H7 (cell line): ENCODE measurements at regions not wholly inside any gene's neighbourhood (a gene's known extent, or its start where the extent isn't known, plus 50 kb on each side); places are given as distances from the start of the nearest gene placed in this dataset.
"Not testable (repeated sequence)": the region's sequence is repeated elsewhere in the genome, so short reads cannot be mapped to it uniquely, and the experiment has no call there.

ENCODE experiments used
- DNase-seq: peaks from one replicate; pipeline ENCODE4 v3.0.0; 2012
- H3K27me3 ChIP-seq: 2 replicates; pipeline ENCODE4 v1.6.0; 2011; ENCODE audit warnings: mild to moderate bottlenecking, low read length; ENCODE audit not compliant: control insufficient read depth, insufficient read depth
- H3K36me3 ChIP-seq: replicated peaks from 2 replicates; pipeline ENCODE4 v1.5.1; 2011; ENCODE audit warnings: low read length; ENCODE audit not compliant: control insufficient read depth, insufficient read depth
- H3K4me3 ChIP-seq: 2 replicates; pipeline ENCODE4 v1.5.1; 2011; ENCODE audit warnings: low read depth, mild to moderate bottlenecking, control low read depth, low read length, moderate library complexity; ENCODE audit not compliant: insufficient read depth

DNA sequence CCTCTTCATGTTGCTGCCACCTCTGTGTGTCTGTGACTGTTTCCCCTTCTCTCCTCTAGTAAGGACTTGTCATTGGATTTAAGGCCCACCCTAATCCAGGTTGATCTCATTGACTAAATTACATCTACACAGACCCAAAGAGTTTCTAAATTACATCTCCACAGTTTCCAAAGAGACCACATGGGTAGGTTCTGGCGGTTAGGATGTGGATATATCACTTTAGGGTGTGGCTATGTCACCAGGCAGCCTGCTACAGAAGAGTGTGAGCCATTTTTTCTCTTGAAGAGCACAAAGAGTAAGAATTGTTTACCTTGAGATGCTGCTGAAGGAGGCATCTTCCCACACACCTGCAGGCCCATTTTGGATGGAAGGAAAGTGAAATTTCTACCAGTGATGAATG is 128.6 kb downstream of the LAT start:
- not testable (repeated sequence) for DNase-seq, H3K36me3 ChIP-seq, H3K4me3 ChIP-seq, H3K27me3 ChIP-seq

DNA sequence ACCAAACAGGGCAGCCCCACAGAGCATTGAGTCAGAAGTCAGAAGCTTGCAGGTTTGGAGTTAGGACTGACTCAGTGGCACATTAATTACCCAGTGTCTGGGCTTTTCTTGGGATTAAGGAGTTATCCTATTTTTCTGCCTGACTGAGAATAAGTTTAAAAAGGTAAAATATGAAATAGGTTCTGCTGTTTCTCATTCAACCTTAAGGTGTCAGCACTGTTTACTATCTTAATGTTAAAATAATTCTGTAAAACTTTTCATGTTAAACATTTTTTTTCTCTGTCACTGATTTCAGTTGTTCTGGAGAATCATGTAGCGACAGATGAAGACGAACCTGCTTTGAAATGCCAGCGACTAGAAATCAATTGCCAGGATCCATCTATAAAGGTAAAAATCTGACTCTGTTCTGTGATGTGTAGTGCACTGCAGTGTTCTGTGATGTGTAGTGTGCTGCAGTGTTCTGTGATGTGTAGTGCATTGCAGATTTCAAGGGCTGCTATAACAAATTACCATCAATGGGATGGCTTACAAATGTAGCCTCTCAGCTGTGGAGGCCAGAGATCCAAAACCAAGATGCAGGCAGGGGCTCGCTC is 128.0 kb downstream of the LAT start:
- Histone ChIP-seq H3K36me3 (no peaks in the 10 kb centered on the region), H3K27me3 (no peaks in the 10 kb centered on the region)
- DNase-seq = no peak

DNA sequence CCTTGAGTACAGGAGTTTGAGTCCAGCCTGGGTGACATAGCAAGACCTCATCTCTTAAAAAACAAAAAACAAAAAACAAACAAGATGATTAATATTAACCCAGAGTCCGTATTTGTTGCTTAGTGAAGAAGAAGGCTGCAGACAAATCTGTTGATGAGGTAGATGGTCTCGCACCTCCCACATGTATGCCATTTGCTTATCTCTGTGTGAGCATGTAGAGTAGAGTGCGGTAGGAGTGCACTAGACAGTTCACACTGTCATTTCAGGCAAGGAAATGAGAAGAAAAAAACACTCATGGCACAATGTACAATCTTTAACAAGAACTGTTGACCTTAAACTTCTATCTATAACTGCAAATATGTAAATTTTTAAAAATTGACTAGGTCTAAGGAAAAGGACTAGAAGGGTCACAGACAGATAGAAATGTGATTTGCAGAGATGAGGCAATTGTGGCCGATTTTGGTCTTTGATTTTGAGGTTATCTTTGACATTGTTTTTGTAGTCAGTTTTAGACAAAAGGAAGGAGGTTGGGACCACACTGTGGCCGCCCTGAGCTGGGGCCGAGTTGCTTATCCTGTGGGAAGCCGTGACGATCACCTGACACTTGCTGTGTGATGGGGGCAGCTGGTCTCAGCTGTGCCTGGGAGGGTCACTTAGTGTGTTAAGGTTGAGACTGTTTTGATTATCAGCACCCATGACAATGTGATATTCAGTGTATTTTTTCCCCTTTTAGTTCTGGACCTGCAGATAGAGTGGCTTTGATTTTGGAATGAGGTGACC is 127.2 kb downstream of the LAT start:
- not testable (repeated sequence) for H3K27me3 ChIP-seq, H3K36me3 ChIP-seq, H3K4me3 ChIP-seq, DNase-seq

More for the DNA sequence above, 128.0 kb downstream of the LAT start:
- no peak overlapping the region for H3K4me3 ChIP-seq

DNA sequence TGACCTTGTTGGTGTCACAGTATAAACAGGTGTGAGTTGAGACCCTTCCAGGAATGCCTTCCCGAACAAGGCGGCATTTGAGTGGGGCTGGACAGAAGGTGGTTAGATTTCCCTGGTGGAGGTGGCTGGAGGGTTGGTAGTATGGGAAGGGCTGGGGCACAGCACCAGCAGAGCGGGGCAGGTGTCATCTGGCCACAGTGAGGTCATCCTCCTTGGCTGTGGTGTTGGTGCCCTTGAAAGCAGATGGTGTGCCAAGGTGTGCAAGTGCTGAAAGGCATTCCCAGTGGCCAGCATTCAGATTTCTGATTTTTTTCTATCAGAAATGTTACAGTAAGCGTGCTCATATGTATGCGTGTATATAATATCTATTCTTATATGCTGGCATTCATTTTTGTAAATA is 126.6 kb downstream of the LAT start:
- H3K4me3 ChIP-seq = no peak overlapping the region
- H3K36me3 ChIP-seq = no peaks in the 10 kb centered on the region
- DNase-seq = no peak
- H3K27me3 ChIP-seq = no peaks in the 10 kb centered on the region; the same call in 1 of the 2 replicates

DNA sequence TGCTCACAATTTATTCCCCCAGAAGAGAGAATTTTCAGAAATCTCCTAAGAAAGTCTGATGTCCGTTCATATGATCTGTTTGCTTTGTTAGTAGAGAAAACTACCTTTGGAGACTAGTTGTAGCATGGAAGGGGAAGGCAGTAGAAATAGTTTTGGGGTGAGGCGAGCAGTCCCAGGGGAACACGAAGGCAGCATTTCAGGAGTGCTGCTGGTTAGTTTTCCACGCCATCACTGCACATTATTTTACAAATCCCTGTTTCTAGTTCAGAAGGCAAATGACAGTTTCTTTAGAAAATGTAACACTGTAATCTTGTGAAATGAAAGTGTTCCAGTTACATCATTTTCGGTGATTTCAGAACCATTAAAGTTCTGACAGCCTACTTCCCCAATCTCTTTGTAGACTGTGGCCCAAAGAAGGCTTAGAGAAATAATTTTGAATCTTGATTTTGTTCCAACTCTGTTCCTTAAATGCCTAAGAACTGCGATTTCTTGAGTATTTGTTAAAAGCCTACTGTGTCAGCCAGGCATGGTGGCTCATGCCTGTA is 123.8 kb downstream of the LAT start:
- not testable (repeated sequence) for H3K36me3 ChIP-seq, DNase-seq, H3K27me3 ChIP-seq, H3K4me3 ChIP-seq

DNA sequence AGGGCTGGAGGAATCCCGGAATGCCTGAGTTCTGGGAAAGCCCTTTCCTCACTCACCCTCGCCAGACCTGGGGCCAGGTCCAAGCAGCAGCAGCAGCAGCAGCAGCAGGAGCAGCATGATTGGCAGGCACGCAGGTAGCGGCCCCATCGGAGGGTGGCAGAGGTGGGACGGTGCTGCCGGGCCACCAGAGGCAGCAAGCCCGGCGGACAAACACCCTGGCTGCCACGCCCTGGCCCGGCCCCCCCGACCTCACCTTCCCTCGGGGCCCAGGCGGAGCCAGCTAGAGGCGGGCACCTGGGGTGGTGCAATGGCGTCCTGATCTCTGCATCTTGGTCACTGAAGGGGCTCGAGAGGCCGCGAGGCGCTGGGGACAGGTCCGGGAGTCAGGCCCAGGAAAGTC is 122.4 kb downstream of the LAT start:
- peak overlapping the region; percentile 52 for H3K4me3 ChIP-seq
- H3K36me3 ChIP-seq = no peaks in the 10 kb centered on the region
- DNase-seq = peak; percentile 87

DNA sequence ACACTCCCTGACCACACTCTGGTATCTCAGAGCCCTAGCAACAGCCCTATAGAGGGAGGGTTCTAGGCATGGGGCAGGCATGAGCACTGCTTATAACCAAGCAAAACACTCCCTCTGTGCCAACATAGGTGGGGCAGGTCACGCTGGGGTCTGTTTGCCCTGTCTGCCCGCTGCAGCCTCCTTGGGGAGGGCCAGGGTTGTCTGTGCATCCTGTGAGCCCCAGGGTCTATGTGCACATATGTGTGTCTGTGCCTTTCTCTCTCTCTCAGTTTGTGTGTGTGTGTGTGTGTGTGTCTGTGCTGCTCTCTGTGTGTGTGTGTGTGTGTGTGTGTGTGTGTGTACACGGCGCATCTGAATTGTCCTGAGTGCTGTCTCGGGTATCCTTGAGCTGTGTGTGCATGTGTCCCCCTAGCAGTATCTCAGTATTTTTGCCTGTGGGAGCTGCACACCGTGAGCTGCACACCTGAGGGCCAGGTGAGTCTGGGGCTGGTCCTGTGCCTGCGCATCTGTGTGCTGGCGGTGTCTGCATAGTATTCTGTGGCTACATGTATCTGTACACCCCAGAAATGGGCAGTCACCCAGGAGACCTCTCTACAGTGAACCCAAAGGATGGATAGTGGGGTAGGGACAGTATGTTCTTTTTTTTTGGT is 121.5 kb downstream of the LAT start:
- H3K36me3 ChIP-seq, H3K4me3 ChIP-seq, H3K27me3 ChIP-seq, DNase-seq: not testable (repeated sequence)

More for the DNA sequence above, 122.4 kb downstream of the LAT start:
- H3K27me3 ChIP-seq = no peaks in the 10 kb centered on the region; the same call in 1 of the 2 replicates

DNA sequence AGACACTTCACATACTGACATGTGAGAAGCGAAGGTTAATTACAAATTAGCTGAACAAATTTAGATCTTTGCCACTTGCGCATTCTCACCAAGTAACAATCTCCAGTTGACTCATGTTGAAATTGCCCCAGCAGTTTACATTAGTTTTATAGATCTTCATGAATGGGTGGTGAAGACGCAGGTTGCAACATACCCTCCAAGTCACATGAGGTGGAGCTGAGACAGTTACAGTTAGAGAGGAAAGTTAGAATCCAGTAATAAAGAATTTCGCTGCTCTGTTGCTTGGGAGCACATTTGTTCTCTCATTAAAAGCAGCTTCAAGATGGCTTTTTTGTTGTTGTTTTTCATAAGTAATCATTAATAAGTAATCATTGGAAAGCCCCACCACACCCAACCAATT is 119.7 kb downstream of the LAT start:
- not testable (repeated sequence) for DNase-seq, H3K4me3 ChIP-seq, H3K27me3 ChIP-seq, H3K36me3 ChIP-seq

DNA sequence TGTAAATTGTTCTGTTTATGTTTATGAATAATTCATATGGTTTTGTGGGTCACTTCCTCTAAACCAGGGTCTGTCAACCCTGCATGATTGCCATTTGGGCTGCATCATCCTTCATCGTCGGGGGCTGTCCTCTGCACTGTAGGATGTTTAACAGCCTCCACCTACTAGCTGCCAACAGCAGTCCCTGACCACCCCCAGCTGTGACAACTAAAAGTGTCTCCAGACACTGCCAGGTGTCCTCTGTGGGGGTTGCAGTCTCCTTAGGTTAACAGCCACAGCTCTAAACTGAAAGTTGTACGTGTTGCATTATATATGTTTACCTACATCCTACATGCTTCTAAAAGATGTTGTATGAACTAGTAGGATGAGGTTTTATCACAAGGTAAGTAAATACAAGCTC is 113.1 kb downstream of the LAT start:
- H3K36me3 ChIP-seq, H3K27me3 ChIP-seq, H3K4me3 ChIP-seq, DNase-seq: not testable (repeated sequence)

DNA sequence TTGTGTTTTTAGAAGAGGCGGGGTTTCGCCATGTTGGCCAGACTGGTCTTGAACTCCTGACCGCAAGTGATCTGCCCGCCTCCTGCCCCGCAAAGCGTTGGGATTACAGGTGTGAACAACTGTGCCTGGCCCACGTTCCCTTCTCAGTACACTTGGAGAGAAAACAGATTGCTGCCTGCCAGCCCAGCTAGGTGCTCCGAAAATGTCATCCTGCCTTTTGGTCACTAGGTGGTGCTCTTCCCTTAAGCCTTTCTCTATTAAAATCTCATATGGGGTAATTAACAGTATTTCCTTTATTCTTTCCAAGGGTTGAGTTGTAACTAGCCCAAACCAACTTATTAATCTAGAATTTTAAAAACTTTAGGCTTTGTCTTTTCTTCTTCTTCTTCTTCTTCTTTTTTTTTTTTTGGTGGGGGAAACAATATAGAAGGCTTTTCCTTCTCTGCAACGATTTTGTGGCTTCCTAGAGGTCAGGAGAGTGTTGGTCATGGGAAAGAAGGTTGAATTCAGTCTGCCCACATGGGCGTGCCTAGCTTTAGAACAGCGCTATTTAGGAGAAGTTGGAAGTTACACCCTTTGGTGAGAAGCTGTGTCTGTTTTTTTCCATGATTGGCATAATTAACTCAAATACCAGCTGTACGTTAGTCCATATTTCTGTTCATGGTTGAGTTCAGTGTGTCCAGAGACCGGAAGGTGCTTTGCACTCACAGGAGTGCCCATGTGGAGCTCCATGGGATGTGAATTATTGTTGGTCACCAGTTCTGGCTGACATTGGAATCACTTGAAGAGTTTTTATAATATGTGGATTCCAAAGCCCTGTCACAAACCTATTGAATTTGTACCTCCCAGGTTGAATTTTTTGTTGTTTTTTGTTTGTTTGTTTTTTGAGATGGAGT is 110.1 kb downstream of the LAT start:
- H3K36me3 ChIP-seq, H3K27me3 ChIP-seq, DNase-seq: not testable (repeated sequence)

DNA sequence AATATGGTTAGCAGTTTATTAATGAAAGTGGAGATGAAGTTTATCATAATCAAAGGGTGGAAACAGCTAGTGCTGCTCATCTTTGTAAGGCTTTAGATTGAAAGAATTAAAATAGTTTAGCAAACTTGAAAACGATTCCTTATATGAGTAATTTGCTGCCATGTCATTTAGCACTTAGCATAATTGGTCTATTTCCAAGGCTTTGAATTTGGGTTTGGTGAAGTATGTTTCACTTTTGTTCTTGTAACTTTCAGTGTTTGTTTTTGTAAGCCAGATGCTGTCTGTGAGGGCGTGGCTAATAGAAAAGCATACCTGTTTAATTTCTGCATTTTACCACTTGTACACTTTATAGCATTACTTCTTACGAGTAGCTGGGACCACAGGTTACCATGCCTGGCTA is 109.5 kb downstream of the LAT start:
- H3K36me3 ChIP-seq, H3K4me3 ChIP-seq, H3K27me3 ChIP-seq, DNase-seq: not testable (repeated sequence)

More for the DNA sequence above, 110.1 kb downstream of the LAT start:
- H3K4me3 ChIP-seq = not testable (repeated sequence)

DNA sequence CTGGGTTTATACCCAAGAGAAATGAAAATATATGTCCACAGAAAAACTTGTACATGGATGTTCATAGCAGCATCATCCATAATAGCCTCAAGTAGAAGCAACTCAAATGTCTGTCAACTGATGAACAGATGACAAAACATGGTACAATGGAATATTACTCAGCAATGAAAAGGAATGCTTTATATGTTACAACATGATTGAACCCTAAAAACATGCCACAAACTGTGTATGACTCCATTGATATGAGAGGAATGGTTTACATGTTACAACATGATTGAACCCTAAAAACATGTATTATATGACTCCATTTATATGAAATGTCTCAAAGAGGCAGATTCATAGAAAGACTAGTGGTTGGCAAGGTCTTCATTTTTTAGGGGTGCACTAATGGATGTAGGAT is 104.8 kb downstream of the LAT start:
- not testable (repeated sequence) for H3K4me3 ChIP-seq, DNase-seq, H3K27me3 ChIP-seq, H3K36me3 ChIP-seq

DNA sequence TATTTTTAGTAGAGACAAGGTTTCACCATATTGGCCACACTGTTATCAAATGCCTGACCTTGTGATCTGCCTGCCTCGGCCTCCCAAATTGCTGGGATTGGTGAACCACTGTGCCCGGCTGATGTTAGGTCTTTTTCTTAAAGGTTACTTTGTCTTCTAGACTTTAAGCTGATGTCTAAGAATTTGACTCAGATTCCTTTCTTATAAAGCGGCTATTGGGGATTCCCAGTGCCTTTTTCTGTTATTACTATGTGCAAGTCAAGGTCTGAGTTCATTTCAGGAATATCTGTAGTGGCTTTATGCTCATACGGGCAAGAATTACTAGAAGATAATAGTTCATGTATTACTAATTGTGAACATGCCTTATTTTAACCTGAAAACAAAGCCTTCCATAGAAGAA is 102.8 kb downstream of the LAT start:
- H3K4me3 ChIP-seq, H3K27me3 ChIP-seq, DNase-seq, H3K36me3 ChIP-seq: not testable (repeated sequence)
